Liver (tissue), 8 donors: ENCODE measurements at regions not wholly inside any gene's neighbourhood (a gene's known extent, or its start where the extent isn't known, plus 50 kb on each side); places are given as distances from the start of the nearest gene placed in this dataset.

Experiments used
- DNase-seq: peaks from one replicate; pipeline ENCODE4 v3.0.0-alpha.2; 2017; ENCODE audit warnings: low spot score
- H3K27ac ChIP-seq, 2 donors: one replicate each; pipeline ENCODE4 v1.7.0; 2013; ENCODE audit warnings: inconsistent platforms in 2 of 2, low read length in 2 of 2, control low read depth in 1 of 2, low read depth in 1 of 2, mild to moderate bottlenecking in 1 of 2
- H3K27me3 ChIP-seq, 4 donors: one replicate each; pipeline versions ENCODE4 v1.6.1 to v1.7.0; 2013; ENCODE audit warnings: low read length in 3 of 4, inconsistent platforms in 1 of 4, mild to moderate bottlenecking in 1 of 4, moderate library complexity in 1 of 4; ENCODE audit not compliant: control insufficient read depth in 4 of 4, insufficient read depth in 4 of 4
- H3K36me3 ChIP-seq, 4 donors: one replicate each; pipeline versions ENCODE4 v1.6.1 to v1.7.0; 2013; ENCODE audit warnings: low read length in 3 of 4, mild to moderate bottlenecking in 3 of 4, low read depth in 1 of 4, moderate library complexity in 1 of 4; ENCODE audit not compliant: control insufficient read depth in 4 of 4, insufficient read depth in 3 of 4
- H3K4me1 ChIP-seq, 4 donors: one replicate each; pipeline versions ENCODE4 v1.6.1 to v1.7.0; 2013; ENCODE audit warnings: low read length in 3 of 4, mild to moderate bottlenecking in 3 of 4, moderate library complexity in 1 of 4; ENCODE audit not compliant: control insufficient read depth in 4 of 4, insufficient read depth in 4 of 4
- H3K4me3 ChIP-seq, 3 donors: one replicate each; pipeline versions ENCODE4 v1.6.1 to v1.7.0; 2013; ENCODE audit warnings: low read length in 3 of 3, control low read depth in 1 of 3, low read depth in 1 of 3, mild to moderate bottlenecking in 1 of 3
- H3K9ac ChIP-seq, 2 donors: one replicate each; pipeline ENCODE4 v1.7.0; 2013; ENCODE audit warnings: low read length in 2 of 2, mild to moderate bottlenecking in 2 of 2, moderate library complexity in 2 of 2, control low read depth in 1 of 2, low read depth in 1 of 2
- H3K9me3 ChIP-seq, 4 donors: one replicate each; pipeline versions ENCODE4 v1.6.1 to v1.7.0; 2013; ENCODE audit warnings: low read length in 3 of 4; ENCODE audit not compliant: control insufficient read depth in 4 of 4
- ATF3 ChIP-seq: IDR thresholded peaks from 2 replicates; pipeline ENCODE4 v1.6.1; 2016; ENCODE audit warnings: antibody characterized with exemption
- CTCF ChIP-seq: fragments of 150-350 bp; IDR thresholded peaks from 2 replicates; pipeline ENCODE4 v1.5.1; 2017; ENCODE audit warnings: improper control_type of control experiment, low read depth, low read length; ENCODE audit not compliant: missing input control
- EGR1 ChIP-seq, 2 donors: IDR thresholded peaks; 2 replicates each; pipeline ENCODE4 v1.6.1; 2016 to 2018; ENCODE audit warnings: antibody characterized with exemption in 2 of 2, low read depth in 2 of 2
- FOXA1 ChIP-seq: IDR thresholded peaks from 2 replicates; pipeline ENCODE4 v1.6.1; 2016; ENCODE audit warnings: antibody characterized with exemption
- FOXA2 ChIP-seq: IDR thresholded peaks from 2 replicates; pipeline ENCODE4 v1.6.1; 2016; ENCODE audit warnings: antibody characterized with exemption
- HNF4A ChIP-seq, 2 donors: conservative IDR thresholded peaks; 2 replicates each; pipeline ENCODE4 v1.6.1; 2016; ENCODE audit warnings: antibody characterized with exemption in 2 of 2, mild to moderate bottlenecking in 2 of 2
- HNF4G ChIP-seq: IDR thresholded peaks from 2 replicates; pipeline ENCODE4 v1.6.1; 2016; ENCODE audit warnings: antibody characterized with exemption
- JUND ChIP-seq, 2 donors: IDR thresholded peaks; 2 replicates each; pipeline ENCODE4 v1.6.1; 2016; ENCODE audit warnings: antibody characterized with exemption in 2 of 2
- NR2F2 ChIP-seq: IDR thresholded peaks from 2 replicates; pipeline ENCODE4 v1.6.1; 2016; ENCODE audit warnings: antibody characterized with exemption
- RAD21 ChIP-seq, 2 donors: IDR thresholded peaks; 2 replicates each; pipeline ENCODE4 v1.6.1; 2016; ENCODE audit warnings: antibody characterized with exemption in 2 of 2, mild to moderate bottlenecking in 2 of 2
- RXRA ChIP-seq, 2 donors: IDR thresholded peaks; 2 replicates each; pipeline ENCODE4 v1.6.1; 2017 to 2018; ENCODE audit warnings: antibody characterized with exemption in 2 of 2, mild to moderate bottlenecking in 1 of 2
- SP1 ChIP-seq: IDR thresholded peaks from 2 replicates; pipeline ENCODE4 v1.6.1; 2018; ENCODE audit warnings: antibody characterized with exemption, mild to moderate bottlenecking
- TAF1 ChIP-seq: conservative IDR thresholded peaks from 2 replicates; pipeline ENCODE4 v1.6.1; 2016; ENCODE audit warnings: antibody characterized with exemption, mild to moderate bottlenecking
- YY1 ChIP-seq: IDR thresholded peaks from 2 replicates; pipeline ENCODE4 v1.6.1; 2016; ENCODE audit warnings: antibody characterized with exemption, mild to moderate bottlenecking
- ZBTB33 ChIP-seq: IDR thresholded peaks from 2 replicates; pipeline ENCODE4 v1.6.1; 2016; ENCODE audit warnings: antibody characterized with exemption
- WGBS: extraction: QIAGEN DNeasy Blood & Tissue Kit; methylation state at CpG from one replicate; pipeline ENCODE4 v1.1.7; 2013; 5-methylcytosine and 5-hydroxymethylcytosine counted together
- TF ChIP-seq, protein P1 (sequence below): IDR thresholded peaks from 2 replicates; pipeline ENCODE4 v1.6.1; 2016; ENCODE audit warnings: antibody characterized with exemption
- TF ChIP-seq, protein P2 (sequence below): IDR thresholded peaks from 2 replicates; pipeline ENCODE4 v1.6.1; 2016; ENCODE audit warnings: antibody characterized with exemption, mild to moderate bottlenecking
- donor health status: healthy.
- donor health status: healthy.
- donor health status: healthy.
- donor health status: healthy.
- donor health status: healthy.

DNA sequence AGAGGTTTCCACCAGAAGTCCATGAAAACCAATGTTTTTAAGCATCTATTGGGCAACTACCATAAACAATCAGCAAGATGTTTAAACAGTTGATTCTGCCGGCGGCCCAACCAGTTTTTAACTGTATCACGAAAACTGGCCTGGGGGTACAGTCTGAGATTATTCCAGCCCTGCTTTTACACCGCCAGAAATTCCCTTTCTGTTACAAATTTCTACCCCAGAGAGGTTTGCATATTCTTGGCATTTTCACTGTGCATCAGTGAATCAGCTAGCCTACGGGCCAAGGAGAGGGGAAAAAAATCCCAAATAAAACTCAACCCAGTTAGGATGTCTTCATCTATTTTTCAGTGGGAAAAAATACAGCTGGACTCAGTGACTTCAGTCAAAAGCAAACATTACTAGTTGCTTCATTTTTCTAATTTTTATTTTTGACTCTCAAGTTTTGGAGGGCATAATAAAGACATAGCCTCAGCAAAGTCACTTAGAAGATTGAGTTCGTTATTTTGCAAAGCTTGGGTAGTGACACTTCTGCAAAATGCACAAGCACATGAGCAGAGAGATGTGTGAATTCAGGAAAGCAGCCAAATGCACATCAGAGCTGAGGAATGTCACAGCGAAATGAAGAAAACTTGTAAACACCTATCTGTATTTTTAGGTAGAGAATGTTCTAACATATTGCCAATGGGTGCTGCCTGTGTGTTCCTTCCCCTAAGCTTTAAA is 167.8 kb upstream of the GK2 start:
- WGBS = 82% methylated on average over 7 of the region's 7 CpGs
- Histone ChIP-seq H3K36me3 (no peaks in the 10 kb centered on the region), H3K9ac (no peak overlapping the region), H3K4me3 (no peak overlapping the region), H3K27me3 (peaks cover 0 to 3% (median 1%) of the 10 kb centered on the region in 4 donors), H3K9me3 (no peaks in the 10 kb centered on the region), H3K27ac (no peak overlapping the region), H3K4me1 (no peaks in the 10 kb centered on the region)
- TF ChIP-seq, protein P1, sequence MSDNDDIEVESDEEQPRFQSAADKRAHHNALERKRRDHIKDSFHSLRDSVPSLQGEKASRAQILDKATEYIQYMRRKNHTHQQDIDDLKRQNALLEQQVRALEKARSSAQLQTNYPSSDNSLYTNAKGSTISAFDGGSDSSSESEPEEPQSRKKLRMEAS = no peak
- DNase-seq = no peak

DNA sequence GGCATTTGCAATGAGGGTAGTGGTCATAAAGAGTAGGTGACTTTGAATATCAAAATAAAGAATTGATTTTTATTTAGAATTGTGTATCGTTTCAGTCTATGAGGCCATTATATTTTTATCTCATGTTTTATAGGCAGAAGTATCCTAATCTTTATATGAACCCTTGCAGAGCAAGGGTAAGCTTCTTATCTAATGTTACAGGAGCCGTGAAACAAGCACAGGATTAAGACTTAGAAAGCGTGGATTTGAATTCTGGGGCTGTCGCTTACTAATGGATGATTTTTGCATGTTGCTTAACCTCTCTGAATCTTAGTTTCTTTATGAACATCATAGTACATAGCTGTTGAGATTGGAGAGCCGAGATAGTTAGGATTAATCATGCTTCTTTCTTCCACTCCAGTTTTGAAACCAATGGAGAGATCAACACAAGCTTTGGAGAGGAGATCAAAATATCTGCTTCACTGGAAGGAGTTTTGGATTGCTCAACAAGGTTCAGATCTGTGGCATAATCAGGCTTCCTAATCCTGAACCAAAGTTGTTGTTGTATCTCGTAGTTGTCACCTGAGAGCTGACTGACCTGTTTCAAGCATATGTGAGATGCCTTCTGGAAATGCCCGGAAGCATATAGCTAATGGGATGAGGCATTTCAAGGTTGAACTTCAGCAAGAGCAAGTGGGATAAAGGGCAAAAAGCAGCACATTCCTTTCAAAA is 166.9 kb upstream of the GK2 start:
- no peak overlapping the region for H3K9ac ChIP-seq
- peaks cover 0 to 3% (median 1%) of the 10 kb centered on the region in 4 donors for H3K27me3 ChIP-seq
- no peaks in the 10 kb centered on the region for H3K4me1 ChIP-seq
- no peak for DNase-seq
- no peaks in the 10 kb centered on the region for H3K9me3 ChIP-seq
- 74% methylated on average over 7 of the region's 7 CpGs for WGBS
- TF ChIP-seq TAF1 (no peak), FOXA2 (no peak), HNF4A (conservative IDR thresholded peaks at IDR 0.05) (no peak), HNF4G (no peak), YY1 (no peak), RXRA (IDR thresholded peaks at IDR 0.05) (no peak), RAD21 (IDR thresholded peaks at IDR 0.05) (no peak), ATF3 (no peak), SP1 (no peak), JUND (IDR thresholded peaks at IDR 0.05) (no peak), CTCF (no peak), NR2F2 (no peak), EGR1 (IDR thresholded peaks at IDR 0.05; ENCODE audit: low read depth in 2 of 2) (no peak), ZBTB33 (no peak), FOXA1 (no peak)
- TF ChIP-seq, protein P2, sequence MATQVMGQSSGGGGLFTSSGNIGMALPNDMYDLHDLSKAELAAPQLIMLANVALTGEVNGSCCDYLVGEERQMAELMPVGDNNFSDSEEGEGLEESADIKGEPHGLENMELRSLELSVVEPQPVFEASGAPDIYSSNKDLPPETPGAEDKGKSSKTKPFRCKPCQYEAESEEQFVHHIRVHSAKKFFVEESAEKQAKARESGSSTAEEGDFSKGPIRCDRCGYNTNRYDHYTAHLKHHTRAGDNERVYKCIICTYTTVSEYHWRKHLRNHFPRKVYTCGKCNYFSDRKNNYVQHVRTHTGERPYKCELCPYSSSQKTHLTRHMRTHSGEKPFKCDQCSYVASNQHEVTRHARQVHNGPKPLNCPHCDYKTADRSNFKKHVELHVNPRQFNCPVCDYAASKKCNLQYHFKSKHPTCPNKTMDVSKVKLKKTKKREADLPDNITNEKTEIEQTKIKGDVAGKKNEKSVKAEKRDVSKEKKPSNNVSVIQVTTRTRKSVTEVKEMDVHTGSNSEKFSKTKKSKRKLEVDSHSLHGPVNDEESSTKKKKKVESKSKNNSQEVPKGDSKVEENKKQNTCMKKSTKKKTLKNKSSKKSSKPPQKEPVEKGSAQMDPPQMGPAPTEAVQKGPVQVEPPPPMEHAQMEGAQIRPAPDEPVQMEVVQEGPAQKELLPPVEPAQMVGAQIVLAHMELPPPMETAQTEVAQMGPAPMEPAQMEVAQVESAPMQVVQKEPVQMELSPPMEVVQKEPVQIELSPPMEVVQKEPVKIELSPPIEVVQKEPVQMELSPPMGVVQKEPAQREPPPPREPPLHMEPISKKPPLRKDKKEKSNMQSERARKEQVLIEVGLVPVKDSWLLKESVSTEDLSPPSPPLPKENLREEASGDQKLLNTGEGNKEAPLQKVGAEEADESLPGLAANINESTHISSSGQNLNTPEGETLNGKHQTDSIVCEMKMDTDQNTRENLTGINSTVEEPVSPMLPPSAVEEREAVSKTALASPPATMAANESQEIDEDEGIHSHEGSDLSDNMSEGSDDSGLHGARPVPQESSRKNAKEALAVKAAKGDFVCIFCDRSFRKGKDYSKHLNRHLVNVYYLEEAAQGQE = no peak
- TF ChIP-seq, protein P1 = no peak
- no peaks in the 10 kb centered on the region for H3K36me3 ChIP-seq
- no peak overlapping the region for H3K4me3 ChIP-seq
- H3K27ac ChIP-seq = no peak overlapping the region
